ENCODE measurements at regions not wholly inside any gene's neighbourhood (a gene's known extent, or its start where the extent isn't known, plus 50 kb on each side); places are given as distances from the start of the nearest gene placed in this dataset.
"Not testable (repeated sequence)": the region's sequence is repeated elsewhere in the genome, so short reads cannot be mapped to it uniquely, and the experiment has no call there.

DNA sequence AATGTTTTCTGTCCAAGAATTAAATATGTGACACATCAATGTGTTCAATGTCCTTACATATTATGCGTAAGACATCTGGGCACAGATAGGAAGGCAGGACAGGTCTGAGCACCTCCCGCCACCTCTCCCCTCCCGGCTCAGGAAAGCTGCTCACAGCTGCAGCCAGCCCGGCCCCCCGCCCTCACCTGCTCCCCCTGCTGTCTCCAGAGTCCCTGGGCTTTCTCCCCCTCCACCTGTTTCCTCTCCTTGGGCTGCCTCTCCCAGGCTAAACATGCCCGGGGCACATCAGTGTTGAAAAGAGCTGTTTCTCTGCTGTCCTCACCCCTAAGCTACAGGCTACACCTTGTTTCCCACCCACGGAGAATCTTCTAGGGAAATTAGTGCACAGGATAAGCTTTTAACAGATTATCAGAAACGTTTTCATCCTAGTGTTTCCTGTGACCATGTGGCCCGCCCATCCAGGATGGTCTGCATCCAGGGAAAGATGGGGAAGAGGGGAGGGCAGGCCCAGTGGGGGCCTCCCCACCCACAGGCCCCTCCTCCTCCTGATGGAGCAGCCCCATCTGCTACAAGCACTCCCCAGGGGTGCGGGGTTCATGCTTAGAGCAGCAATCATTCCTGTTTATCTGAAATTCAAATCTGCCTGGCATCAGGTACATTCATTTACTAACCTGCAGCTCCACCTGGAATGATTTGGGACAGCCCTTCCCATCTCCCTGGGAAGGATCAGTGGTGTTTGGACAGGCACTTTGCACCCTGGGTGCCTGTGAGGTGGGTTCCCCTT is 273.8 kb upstream of the SFSWAP start:
- DNase-seq (ENCODE audit: low read depth), result no peak

DNA sequence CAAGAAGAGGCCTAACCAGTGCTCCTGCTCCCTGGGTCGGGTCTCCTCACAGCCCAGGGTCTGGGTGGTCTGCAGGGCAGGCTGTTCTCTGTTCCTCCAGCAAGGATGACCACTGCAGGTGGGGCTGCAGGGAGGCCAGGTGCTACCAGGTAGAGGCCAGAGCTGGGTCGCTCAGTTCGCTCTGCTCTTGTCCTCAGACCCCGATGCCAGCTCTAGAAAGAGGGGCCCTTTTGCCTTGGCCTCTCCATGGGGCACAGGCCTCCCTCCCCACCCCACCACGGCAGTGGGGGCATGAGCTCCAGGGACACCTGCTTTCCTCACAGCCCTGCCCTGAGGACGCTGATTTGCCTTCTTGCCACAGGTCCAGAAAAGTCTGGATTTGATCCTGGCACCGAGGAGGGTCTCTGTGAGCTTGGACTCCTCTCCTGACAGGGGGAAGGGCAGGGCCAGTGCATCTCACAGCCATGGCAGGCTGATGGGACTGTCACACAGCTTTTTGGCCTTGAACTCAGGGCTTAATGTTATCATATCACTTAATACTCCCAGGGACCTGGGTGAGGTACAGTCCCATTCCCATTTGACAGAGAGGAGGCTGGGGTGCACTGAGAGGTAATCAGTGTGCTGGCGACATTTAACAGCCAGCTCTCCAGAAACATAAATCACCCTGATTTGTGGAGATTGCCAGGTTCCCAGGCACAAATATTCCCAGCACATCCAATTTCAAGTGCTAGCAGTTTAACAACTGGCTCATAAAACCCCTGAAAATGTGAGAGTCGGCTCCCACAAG is 273.0 kb upstream of the SFSWAP start:
- no peak for DNase-seq (ENCODE audit: low read depth)

DNA sequence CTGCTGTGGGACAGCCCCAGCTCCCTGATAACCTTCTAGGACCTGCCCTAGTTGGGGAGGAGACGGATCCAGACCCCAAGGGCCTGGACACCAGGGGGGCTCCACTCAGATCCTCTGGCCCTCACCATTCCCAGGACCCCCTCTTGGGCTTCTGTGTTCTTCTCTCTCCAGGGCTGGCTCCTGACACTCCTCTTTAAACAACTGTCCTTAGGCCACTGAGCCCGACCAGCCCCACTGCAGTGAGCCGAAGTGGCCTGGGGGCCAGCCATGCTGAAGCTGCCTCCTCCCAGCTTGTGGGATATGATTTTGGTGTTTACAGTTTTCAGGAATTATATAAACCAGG is 272.4 kb upstream of the SFSWAP start:
- DNase-seq (ENCODE audit: low read depth), result not testable (repeated sequence)

DNA sequence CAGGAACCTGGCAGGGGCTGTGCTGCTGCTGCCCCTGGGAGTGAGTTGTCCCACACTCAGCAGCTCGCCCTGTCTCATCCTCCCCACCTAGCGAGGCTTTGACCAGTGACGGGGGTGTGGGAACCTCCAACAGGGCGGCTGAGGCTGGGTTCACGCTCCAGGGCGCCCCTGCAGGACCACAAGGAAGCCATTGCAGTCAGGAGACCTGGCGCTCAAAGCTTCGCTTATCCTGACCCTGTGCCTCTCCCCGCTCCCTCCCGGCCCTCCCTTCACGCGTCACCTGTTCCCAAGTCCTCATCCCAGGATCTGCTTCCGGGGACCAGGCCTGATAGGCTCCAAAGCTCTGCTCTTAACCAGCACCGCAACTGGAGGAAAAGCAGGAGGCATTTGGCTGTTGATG is 272.0 kb upstream of the SFSWAP start:
- DNase-seq (ENCODE audit: low read depth), result no peak

DNA sequence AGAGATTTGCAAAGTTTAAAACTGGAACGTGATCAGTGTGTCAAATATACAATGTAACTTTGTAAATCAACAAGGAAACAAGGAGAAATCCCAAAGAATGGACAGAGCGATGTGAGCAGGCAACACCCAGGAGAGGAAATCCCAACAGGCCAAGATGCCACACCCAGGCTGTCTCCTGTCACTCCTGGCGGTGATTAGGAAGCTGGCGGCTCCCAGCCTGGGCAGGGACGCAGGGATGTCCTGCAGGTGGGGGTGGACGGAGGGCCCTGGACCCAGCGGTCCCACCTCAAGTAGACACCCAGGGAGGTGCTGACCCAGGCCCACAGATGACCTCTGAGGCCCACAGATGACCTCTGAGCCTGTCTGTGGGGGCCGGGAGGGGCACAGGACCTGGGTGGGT is 271.1 kb upstream of the SFSWAP start:
- DNase-seq (ENCODE audit: low read depth), result not testable (repeated sequence)

DNA sequence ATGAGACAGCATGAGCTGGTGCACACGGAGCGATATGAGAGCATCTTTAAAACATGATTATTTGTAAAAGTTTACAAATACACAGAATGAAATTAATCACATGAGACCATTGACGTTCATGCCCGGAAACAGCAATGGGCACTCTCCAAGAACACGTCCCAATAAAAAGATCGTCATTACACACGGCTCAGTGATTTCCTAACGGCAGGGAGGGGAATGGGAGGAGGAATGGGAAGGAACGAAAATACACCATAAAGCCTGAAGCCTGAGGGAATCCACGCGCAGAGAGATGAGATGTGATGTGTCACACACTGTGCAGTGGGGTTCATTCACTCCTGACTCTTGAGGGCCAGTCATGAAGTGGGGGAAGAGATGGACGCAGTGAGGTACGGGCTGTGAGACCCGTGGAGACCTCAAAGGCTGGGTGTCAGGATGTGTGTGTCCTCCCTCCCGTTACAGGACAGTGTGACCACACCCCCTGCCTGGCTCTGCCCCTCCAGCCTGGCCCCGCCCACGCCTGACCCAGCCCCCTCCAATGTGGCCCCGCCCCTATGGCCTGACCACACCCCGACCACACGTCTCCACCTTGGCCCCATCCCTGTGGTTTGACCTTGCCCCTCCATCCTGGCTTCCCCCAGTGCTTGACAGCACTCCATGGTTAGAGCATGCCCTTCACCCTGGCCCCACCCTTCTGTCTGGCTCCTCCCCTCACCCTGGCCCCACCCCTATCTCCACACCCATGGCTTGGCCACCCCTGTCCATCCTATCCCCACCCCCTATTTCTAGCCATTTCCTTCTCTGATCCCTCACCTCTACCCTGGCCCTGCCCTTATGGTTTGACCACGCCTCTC is 270.5 kb upstream of the SFSWAP start:
- not testable (repeated sequence) for DNase-seq (ENCODE audit: low read depth)

DNA sequence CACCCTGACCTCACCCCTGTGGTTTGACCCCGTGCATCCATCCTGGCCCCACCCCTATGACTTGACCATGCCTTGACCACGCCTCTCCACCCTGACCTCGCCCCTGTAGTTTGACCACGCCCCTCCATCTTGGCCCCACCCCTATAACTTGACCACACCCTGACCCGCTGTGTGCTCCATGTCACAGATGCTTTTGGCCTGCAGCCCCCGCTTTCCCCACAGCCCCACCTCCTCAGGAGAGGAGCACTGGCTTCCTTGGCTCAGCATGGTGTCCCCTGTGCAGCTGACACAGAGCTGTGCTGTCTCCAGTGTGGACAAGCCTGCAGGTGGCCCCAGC is 269.9 kb upstream of the SFSWAP start:
- DNase-seq (ENCODE audit: low read depth), result no peak

DNA sequence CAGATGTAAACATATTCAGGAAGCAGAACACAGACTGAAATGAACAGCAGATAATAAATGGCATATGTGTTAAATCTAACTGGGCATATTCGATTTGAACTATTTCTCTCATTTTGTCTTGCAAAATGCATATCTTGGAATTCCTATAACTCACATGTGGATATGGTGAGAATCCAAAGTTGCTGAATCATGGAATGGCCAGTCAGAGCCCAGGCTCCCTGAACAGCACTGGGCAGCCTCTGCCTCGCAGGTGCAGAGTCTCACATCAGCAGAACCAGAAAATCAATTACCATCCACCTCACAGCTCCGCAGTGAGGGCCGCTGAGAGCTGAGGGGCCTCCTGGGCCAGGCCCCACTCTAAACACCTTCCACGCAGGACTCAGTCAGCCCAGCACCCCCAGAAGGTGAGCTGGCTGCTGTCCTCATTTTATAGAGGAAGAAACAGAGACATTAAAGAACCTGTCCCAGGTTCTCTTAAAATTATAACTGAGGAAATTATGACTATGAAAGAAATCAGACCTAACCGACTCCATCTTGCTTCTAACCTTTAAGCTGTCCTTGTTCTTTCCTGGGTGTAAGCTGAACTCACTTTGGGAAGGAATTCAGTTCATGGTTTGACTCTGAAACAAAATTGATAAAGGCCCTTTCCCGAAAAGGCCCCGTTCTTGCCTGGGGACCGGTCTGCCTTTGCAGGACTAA is 269.1 kb upstream of the SFSWAP start:
- no peak for DNase-seq (ENCODE audit: low read depth)

DNA sequence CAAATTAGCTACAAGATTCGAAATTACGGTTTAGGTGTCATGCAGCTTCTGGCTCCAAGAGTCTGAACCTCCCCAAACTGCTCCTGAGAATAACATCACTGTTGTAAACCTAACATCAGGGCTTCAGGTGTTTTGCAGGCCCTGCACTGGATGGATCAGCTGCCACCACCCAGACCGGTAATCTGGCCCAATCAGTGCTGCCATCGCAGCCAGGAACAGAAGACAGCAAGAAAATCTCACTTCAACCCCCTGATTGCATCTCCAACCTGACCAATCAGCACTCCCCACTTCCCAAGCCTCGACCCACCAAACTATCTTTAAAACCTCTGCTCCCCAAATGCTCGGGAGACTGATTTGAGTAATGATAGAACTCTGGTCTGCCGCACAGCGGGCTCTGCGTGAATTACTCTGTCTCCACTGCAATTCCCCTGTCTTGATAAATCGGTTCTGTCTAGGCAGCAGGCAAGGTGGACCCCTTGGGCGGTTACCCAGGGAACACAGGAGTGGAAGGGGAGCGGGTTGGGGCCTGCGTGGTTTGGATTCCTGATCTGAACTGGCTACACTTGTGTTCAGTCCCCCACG is 268.5 kb upstream of the SFSWAP start:
- no peak for DNase-seq (ENCODE audit: low read depth)

DNA sequence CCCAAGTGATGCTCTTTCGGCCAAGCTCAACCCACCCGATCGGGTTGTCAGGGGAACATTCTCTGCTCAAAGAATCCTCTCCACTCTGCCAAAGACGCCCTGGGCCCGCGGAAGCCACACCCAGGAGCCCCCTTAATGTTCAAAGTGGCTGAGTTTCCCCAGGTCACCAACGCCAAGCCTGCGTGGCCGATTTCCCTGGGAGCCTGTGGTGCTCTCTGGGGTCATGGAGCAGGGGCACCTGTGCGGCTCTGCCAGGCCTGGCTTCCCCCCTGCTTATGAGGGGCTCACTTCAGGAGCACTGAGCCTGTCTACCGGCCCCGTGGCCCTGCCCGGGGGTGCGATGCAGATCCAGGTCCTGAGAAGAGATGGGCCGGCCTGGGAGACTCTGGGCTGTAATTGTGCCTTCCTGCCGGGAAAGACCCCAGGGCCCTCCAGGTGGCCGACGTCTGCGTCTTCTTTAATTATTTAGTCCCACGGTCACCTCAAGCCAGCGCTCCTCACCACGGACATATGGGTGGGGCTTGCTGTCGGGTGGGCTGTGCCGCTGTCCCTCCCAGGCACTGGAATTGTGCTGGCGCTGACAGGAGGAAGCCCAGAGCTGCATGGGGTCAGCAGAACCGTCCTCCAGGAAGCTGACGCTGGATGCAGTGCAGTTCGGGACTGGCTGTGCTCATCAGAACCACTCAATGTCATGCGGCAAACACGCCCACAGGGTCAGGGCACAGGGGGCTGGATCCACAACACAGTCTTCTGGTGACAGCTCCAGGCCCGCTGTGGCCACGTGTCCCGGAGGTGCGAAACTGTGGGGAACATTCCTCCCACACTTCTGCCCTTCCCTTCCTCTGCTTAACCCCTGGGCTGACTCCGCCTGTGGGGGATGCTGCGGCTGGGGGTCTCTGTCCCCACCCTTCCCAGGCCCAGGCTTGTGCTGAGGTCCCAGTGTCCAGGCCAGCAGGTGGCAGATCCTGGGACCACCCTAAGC is 267.6 kb upstream of the SFSWAP start:
- DNase-seq (ENCODE audit: low read depth), result no peak

DNA sequence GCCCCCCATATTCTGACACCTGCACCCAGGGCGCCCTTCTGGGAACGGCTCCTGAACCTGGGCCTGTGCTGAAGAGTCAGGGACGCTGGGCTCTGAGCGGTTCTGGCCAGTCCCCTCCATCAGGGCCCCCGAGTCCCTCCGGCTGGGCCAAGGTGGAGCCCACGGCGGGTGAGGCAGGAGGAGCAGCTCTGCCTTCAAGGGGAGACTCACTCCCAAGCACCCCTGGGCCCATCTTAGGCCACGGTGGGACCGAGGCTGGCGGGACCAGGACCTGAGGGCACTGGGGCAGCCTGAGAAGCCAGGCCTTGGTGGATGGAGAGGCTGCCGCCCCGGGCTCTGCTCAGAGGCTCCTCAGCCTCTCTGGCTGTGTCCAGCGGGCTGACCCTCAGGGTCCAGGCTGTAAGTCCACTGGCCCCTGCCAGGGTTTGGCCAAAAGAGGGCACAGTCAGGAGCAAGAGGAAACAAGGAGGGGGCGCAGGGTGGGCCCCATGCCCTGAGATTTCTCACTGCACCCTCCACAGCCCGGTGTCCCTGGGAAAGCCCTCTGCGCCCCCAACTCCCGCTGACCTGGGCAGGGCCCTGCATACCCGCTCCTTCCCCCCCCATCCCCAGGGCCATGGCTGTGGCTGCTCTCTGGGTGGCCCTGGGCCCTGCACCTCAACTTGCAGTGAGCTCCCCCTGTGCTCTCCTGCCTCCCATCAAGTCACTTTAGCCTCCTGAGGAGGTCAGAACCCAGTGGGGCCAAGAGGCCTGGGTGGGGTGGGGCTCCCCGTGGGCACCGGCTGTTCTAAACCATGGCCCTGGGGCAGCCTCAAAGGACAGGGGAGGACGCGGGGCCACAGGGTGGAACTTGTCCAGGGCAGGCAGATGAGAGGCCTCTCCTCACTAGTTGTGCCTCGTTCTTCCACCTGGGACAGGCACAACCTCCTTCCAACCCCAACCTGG is 266.4 kb upstream of the SFSWAP start:
- no peak for DNase-seq (ENCODE audit: low read depth)

DNA sequence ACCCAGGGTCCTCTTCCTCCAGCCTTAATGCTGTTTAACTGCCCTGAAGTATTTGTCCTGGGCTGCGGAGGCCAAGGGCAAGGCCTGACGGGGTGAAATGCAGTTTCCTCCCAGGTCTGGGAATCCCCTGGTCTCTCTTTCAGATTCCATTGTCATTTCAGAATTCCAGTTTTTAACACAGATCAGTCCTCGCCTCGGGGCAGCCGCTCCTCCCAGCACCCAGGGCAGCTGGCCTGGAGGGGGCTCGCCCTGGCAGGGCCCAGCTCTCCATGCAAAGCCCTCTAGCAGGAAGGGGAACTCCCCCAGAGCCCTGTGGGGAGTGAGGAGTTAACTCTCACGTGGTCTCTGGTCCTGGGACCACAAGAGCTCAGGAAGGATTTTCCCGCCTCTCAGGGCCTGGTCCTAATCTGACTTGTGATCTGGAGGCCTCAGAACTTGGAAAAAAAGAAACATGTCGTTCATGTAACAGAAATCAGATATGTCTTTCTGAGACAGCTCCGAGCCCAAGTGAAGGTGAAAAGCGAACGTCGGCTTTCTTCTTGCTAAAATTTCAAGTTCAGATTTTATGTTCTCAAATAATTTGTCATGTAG is 265.6 kb upstream of the SFSWAP start:
- no peak for DNase-seq (ENCODE audit: low read depth)

DNA sequence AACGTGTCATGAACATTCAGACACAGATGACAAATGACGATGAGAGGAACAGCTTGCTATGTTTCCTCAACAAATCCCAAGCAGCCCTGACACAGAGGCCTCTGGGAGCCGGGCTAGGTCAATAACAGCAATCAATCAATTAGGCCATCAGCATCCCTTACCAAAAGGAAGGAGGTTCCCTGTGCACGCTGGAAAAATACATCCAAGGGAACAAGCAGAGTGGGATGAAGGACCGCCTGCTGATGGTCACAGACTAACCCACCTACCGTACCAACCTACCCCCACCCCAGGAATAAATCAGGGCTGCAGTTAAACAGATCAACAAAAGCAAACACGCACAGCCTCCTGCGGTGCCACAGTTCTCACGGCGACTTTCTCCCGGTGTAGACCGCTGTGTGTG is 265.1 kb upstream of the SFSWAP start:
- DNase-seq (ENCODE audit: low read depth), result no peak

DNA sequence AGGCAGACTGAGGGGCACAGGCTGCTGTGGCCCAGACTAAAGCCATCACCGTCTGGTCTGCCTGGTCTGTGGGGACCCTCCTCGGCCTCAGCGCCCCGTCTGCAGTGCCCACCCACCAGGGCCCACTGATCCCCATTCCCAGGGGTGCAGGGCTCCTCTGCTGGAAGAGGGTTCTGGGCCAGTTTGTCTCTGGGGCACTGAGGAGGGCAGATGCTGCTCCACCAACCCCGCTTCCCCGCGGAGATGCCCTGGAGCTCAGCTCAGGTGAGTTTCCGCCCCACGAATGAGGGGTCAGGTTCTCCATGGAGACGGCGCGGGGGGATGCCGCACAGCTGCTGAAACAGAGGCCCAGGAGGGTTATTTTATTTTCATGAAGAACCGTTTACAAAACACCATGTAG is 263.3 kb upstream of the SFSWAP start:
- not testable (repeated sequence) for DNase-seq (ENCODE audit: low read depth)

DNA sequence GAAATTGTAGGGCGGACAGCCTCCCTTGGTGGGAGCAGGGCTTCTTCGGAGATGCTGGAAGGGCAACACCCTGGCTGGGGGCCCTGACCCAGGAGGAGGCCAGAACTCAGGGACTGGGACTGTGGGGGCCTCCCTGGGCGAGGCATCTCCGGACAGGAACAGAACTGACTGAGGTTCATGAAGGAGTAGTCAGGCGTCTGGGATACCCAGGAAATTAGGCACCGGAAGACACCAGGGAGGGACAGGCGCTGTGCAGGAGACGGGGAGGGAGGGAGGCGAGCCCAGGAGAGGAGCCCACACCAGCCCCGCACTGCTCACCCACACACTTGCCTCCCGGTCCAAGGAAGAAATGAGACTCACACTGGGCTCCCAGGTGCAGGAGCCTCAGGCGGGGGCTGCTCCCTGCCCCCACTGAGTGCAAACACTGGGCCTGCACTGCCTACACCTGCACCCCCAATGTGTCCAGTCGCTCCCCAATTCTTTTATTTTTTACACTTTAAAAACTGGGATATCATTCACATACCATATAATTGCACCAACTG is 262.6 kb upstream of the SFSWAP start:
- no peak for DNase-seq (ENCODE audit: low read depth)

DNA sequence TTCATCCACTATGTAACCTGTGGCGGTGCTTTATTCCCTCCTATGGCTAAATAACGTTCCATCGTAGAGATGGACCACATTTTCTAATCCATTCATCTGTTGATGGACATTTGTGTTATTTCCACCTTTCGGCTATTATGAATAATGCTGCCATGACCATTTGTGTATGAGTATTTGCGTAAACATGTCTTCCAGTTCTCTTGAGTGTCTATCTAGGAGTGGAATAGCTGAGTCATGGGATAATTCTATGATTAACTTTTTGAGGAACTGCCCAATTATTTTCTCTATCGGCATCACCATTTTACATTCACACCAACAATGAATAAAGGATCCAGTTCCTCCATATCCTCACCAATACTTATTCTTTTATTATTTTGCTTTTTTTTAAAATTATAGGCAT is 261.9 kb upstream of the SFSWAP start:
- DNase-seq (ENCODE audit: low read depth), result no peak

DNA sequence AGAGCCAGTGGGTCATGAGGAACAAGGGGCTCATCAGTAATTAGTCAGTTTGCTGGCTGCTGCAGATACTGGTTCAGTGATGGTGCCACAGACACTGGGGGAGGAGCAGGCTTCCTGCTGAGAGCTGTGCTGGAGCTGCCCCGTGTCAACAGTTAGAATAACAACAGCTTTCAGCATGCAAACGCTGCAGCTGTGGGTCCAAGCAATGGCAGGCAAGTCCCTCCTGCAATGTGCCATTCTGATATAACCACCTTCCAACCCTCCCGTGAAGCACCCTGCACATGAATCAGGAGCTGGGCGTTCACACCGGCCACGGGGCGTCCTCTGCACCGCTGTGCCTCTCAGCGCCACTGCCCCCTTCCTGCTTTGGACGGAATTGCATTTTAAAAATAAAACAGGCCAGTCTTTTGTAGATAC is 258.4 kb upstream of the SFSWAP start:
- no peak for DNase-seq (ENCODE audit: low read depth)

DNA sequence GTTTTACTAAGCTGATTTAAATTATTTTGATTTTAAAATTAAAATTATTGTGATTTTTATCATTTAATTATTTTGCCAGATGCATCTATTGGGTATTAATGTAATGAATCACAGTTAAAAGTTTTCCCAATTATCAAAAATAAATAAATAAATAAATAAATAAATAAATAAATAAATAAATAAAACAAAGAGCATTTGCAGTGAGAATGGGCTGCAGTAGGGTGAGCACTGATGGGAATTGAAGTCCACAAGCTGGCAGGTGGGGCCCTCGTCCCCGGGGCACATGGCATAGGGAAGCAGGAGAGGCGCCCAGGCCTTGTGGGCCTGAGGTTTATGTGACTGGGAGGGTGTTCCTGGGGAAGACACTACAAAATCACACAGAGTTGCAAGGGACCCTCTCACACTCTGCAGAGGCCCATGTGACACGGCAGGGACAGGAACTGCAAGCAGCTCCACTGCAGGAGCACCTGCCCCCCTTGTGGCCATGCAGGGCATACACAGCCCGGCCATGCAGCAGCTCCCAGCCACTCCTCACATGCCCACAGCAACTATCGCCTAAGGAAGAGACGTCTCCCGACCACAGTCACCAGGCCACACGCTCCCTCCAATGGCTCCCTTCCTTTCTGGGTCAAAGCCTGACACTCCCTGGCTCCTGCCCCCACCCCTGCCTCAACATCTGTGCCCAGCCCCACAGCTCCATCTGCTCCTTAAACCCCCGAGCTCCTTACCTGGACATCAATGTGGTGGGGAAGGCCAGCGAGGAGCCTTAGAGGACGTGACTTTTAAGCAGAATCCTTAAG is 256.3 kb upstream of the SFSWAP start:
- peak; percentile 27 for DNase-seq (ENCODE audit: low read depth)
